ENCODE measurements at regions not wholly inside any gene's neighbourhood (a gene's known extent, or its start where the extent isn't known, plus 50 kb on each side); places are given as distances from the start of the nearest gene placed in this dataset.

GRCh38 chr7:85522070-85522469, 335.2 kb upstream of the SEMA3D start:
- TF ChIP-seq ZFX (IDR thresholded peaks at IDR 0.05; ENCODE audit: borderline replicate concordance) (no peak), CTCF (IDR thresholded peaks at IDR 0.05) (no peak)
- H3K27ac ChIP-seq = no peak overlapping the region

GRCh38 chr7:85521108-85521694, 334.3 kb upstream of the SEMA3D start:
- H3K27ac ChIP-seq = no peak overlapping the region
- no peak for TF ChIP-seq CTCF (IDR thresholded peaks at IDR 0.05)
- no peak for TF ChIP-seq ZFX (IDR thresholded peaks at IDR 0.05; ENCODE audit: borderline replicate concordance)

GRCh38 chr7:85520175-85520574, 333.3 kb upstream of the SEMA3D start:
- H3K27ac ChIP-seq = no peak overlapping the region
- TF ChIP-seq ZFX (IDR thresholded peaks at IDR 0.05; ENCODE audit: borderline replicate concordance) (no peak), CTCF (IDR thresholded peaks at IDR 0.05) (no peak)

- no peak overlapping the region for H3K27ac ChIP-seq
- TF ChIP-seq ZFX (IDR thresholded peaks at IDR 0.05; ENCODE audit: borderline replicate concordance) (no peak), CTCF (IDR thresholded peaks at IDR 0.05) (no peak)
Measured at GRCh38 chr7:85516675-85517074, 329.8 kb upstream of the SEMA3D start.

- TF ChIP-seq ZFX (IDR thresholded peaks at IDR 0.05; ENCODE audit: borderline replicate concordance) (no peak), CTCF (IDR thresholded peaks at IDR 0.05) (no peak)
- H3K27ac ChIP-seq = no peak overlapping the region
Measured at GRCh38 chr7:85512790-85513189, 325.9 kb upstream of the SEMA3D start.

- TF ChIP-seq ZFX (IDR thresholded peaks at IDR 0.05; ENCODE audit: borderline replicate concordance) (no peak), CTCF (IDR thresholded peaks at IDR 0.05) (no peak)
Measured at GRCh38 chr7:85510287-85510686, 323.4 kb upstream of the SEMA3D start.

GRCh38 chr7:85509476-85509875, 322.6 kb upstream of the SEMA3D start:
- TF ChIP-seq CTCF (IDR thresholded peaks at IDR 0.05) (no peak), ZFX (IDR thresholded peaks at IDR 0.05; ENCODE audit: borderline replicate concordance) (no peak)
- no peak overlapping the region for H3K27ac ChIP-seq

More at GRCh38 chr7:85510287-85510686, 323.4 kb upstream of the SEMA3D start:
- H3K27ac ChIP-seq = no peak overlapping the region
